ENCODE measurements at regions not wholly inside any gene's neighbourhood (a gene's known extent, or its start where the extent isn't known, plus 50 kb on each side); places are given as distances from the start of the nearest gene placed in this dataset.
"Not testable (repeated sequence)": the region's sequence is repeated elsewhere in the genome, so short reads cannot be mapped to it uniquely, and the experiment has no call there.

- no peak for FAIRE-seq
- DNase-seq (ENCODE audit: low spot score in 2 of 2) = no peak
Observed at GRCh38 chr12:75660107-75660530, 148.7 kb upstream of the KRR1 start.

GRCh38 chr12:75658901-75659823, 147.8 kb upstream of the KRR1 start:
- DNase-seq (ENCODE audit: low spot score in 2 of 2) (no peak), FAIRE-seq (no peak)

- no peak for FAIRE-seq
- no peak for DNase-seq (ENCODE audit: low spot score in 2 of 2)
Observed at GRCh38 chr12:75658286-75658685, 146.9 kb upstream of the KRR1 start.

GRCh38 chr12:75657831-75658230, 146.4 kb upstream of the KRR1 start:
- FAIRE-seq = no peak
- no peak for DNase-seq (ENCODE audit: low spot score in 2 of 2)

- DNase-seq (ENCODE audit: low spot score in 2 of 2); FAIRE-seq: not testable (repeated sequence)
Observed at GRCh38 chr12:75657354-75657753, 145.9 kb upstream of the KRR1 start.

- FAIRE-seq (no peak), DNase-seq (ENCODE audit: low spot score in 2 of 2) (no peak)
Observed at GRCh38 chr12:75656648-75657047, 145.2 kb upstream of the KRR1 start.

GRCh38 chr12:75656210-75656609, 144.8 kb upstream of the KRR1 start:
- FAIRE-seq (no peak), DNase-seq (ENCODE audit: low spot score in 2 of 2) (peak in 1 of 2 donors; percentile 2)

- DNase-seq (ENCODE audit: low spot score in 2 of 2) (no peak), FAIRE-seq (no peak)
Observed at GRCh38 chr12:75655315-75655806, 144.0 kb upstream of the KRR1 start.

- DNase-seq (ENCODE audit: low spot score in 2 of 2) (no peak), FAIRE-seq (no peak)
Observed at GRCh38 chr12:75651342-75651695, 139.9 kb upstream of the KRR1 start.

- DNase-seq (ENCODE audit: low spot score in 2 of 2) (no peak), FAIRE-seq (no peak)
Observed at GRCh38 chr12:75650595-75651341, 139.4 kb upstream of the KRR1 start.

- no peak for DNase-seq (ENCODE audit: low spot score in 2 of 2)
- FAIRE-seq = no peak
Observed at GRCh38 chr12:75650100-75650499, 138.7 kb upstream of the KRR1 start.

GRCh38 chr12:75648856-75649255, 137.4 kb upstream of the KRR1 start:
- FAIRE-seq = no peak

GRCh38 chr12:75646329-75647210, 135.2 kb upstream of the KRR1 start:
- no peak for FAIRE-seq
- DNase-seq (ENCODE audit: low spot score in 2 of 2) = no peak

More at GRCh38 chr12:75648856-75649255, 137.4 kb upstream of the KRR1 start:
- no peak for DNase-seq (ENCODE audit: low spot score in 2 of 2)

GRCh38 chr12:75644472-75645072, 133.2 kb upstream of the KRR1 start:
- DNase-seq (ENCODE audit: low spot score in 2 of 2) (no peak), FAIRE-seq (no peak)

- FAIRE-seq = peak; percentile 40
Observed at GRCh38 chr12:75643119-75643518, 131.7 kb upstream of the KRR1 start.

GRCh38 chr12:75642226-75642625, 130.8 kb upstream of the KRR1 start:
- no peak for DNase-seq (ENCODE audit: low spot score in 2 of 2)
- FAIRE-seq = no peak

More at GRCh38 chr12:75643119-75643518, 131.7 kb upstream of the KRR1 start:
- DNase-seq (ENCODE audit: low spot score in 2 of 2) = not testable (repeated sequence)

- no peak for DNase-seq (ENCODE audit: low spot score in 2 of 2)
- FAIRE-seq = no peak
Observed at GRCh38 chr12:75641031-75641780, 129.8 kb upstream of the KRR1 start.

- DNase-seq (ENCODE audit: low spot score in 2 of 2) (no peak), FAIRE-seq (no peak)
Observed at GRCh38 chr12:75638792-75639191, 127.4 kb upstream of the KRR1 start.

GRCh38 chr12:75636607-75637006, 125.2 kb upstream of the KRR1 start:
- DNase-seq (ENCODE audit: low spot score in 2 of 2) = no peak
- no peak for FAIRE-seq
